HCT116 (cell line): ENCODE measurements at regions not wholly inside any gene's neighbourhood (a gene's known extent, or its start where the extent isn't known, plus 50 kb on each side); places are given as distances from the start of the nearest gene placed in this dataset.

Source experiments
- ATAC-seq: fragments of 200-7000 bp; cut with Tn5 transposase; 2 replicates; pipeline ENCODE4 v1.9.1; 2020; ENCODE audit warnings: mild to moderate bottlenecking, moderate library complexity
- BruUV-seq: library from RNA; stranded (reverse); fragments of 400-500 nt; replicated peaks from 2 replicates; lab custom pipeline; 2021; lab: Mats Ljungman, UMichigan
- CTCF ChIA-PET: fragments of 300-600 bp; sonication (Branson Sonifier 250); formaldehyde crosslinking; loops from one replicate; lab custom pipeline; 2021; ENCODE audit warnings: antibody characterized with exemption; lab: Charles Lee
- POLR2A ChIA-PET: fragments of 300-600, 350-600 bp; sonication (Branson Sonifier 250); formaldehyde crosslinking; loops from one replicate; lab custom pipeline; 2021; ENCODE audit warnings: antibody characterized with exemption; lab: Charles Lee
- RAD21 ChIA-PET, 2 experiments: fragments of 300-600 bp; sonication (Branson Sonifier 250); formaldehyde crosslinking; loops; one replicate each; lab custom pipeline; 2023; ENCODE audit warnings: low total read pairs in 2 of 2; ENCODE audit not compliant: uncharacterized antibody in 2 of 2, unreplicated experiment in 2 of 2, low non-redundant PET in 1 of 2; lab: Charles Lee
- DNase-seq: peaks from one replicate; pipeline ENCODE4 v3.0.0-alpha.2; 2010; ENCODE audit warnings: low read depth, low spot score
- H2AFZ ChIP-seq: fragments of 200-600 bp; shearing (Covaris generic), sonication (generic); 2 replicates; pipeline ENCODE4 v1.6.1; 2017; ENCODE audit warnings: low read depth, mixed run types, mixed read lengths, antibody characterized with exemption, low read length; ENCODE audit not compliant: poor library complexity, severe bottlenecking
- H3K27ac ChIP-seq: 2 replicates; pipeline ENCODE4 v1.5.1; 2012; ENCODE audit warnings: low read depth, low read length
- H3K27me3 ChIP-seq: fragments of 200-600 bp; sonication (generic); 2 replicates; pipeline ENCODE4 v1.6.1; 2016; ENCODE audit warnings: mixed run types, low read length, mixed read lengths; ENCODE audit not compliant: insufficient read depth
- H3K36me3 ChIP-seq, 2 experiments: fragments of 200-500 bp in 1 of 2; fragments of 200-600 bp in 1 of 2; sonication (Bioruptor generic) in 1 of 2; sonication (generic) in 1 of 2; 2 replicates each; pipeline versions ENCODE4 v1.5.1 to v1.6.1; 2014 to 2016; ENCODE audit warnings: low read length in 2 of 2, inconsistent platforms in 1 of 2, mixed read lengths in 1 of 2, mixed run types in 1 of 2; ENCODE audit not compliant: insufficient read depth in 2 of 2, control insufficient read depth in 1 of 2
- H3K4me1 ChIP-seq, 2 experiments: fragments of 200-600 bp in 1 of 2; sonication (generic) in 1 of 2; 2 replicates each; pipeline versions ENCODE4 v1.5.1 to v1.6.1; 2012 to 2017; ENCODE audit warnings: low read length in 2 of 2, inconsistent platforms in 1 of 2, mild to moderate bottlenecking in 1 of 2, mixed read lengths in 1 of 2, mixed run types in 1 of 2, moderate library complexity in 1 of 2; ENCODE audit not compliant: insufficient read depth in 2 of 2, control insufficient read depth in 1 of 2
- H3K4me2 ChIP-seq: fragments of 200-600 bp; sonication (generic); 2 replicates; pipeline ENCODE4 v1.6.1; 2017; ENCODE audit warnings: mixed run types, low read length, mixed read lengths
- H3K4me3 ChIP-seq, 2 experiments: fragments of 200-600 bp in 1 of 2; sonication (generic) in 1 of 2; replicated peaks in 1 of 2; 2 replicates each; pipeline ENCODE4 v1.5.1; 2011 to 2016; ENCODE audit warnings: low read length in 2 of 2, control low read depth in 1 of 2, low read depth in 1 of 2, mild to moderate bottlenecking in 1 of 2, mixed read lengths in 1 of 2, mixed run types in 1 of 2
- H3K79me2 ChIP-seq: fragments of 200-600 bp; sonication (generic); 2 replicates; pipeline ENCODE4 v1.6.1; 2017; ENCODE audit warnings: mild to moderate bottlenecking, mixed run types, low read length, moderate library complexity, mixed read lengths; ENCODE audit not compliant: insufficient read depth
- H3K9ac ChIP-seq: fragments of 200-600 bp; sonication (generic); 2 replicates; pipeline ENCODE4 v1.6.1; 2016; ENCODE audit warnings: low read length, mixed read lengths
- H3K9me2 ChIP-seq: fragments of 200-600 bp; sonication (generic), shearing (Covaris generic); 2 replicates; pipeline ENCODE4 v1.6.1; 2017; ENCODE audit warnings: mixed run types, mild to moderate bottlenecking, moderate library complexity; ENCODE audit not compliant: insufficient read depth
- H3K9me3 ChIP-seq, 2 experiments: fragments of 200-500 bp in 1 of 2; fragments of 200-600 bp in 1 of 2; sonication (Bioruptor generic) in 1 of 2; sonication (generic) in 1 of 2; 2 replicates each; pipeline ENCODE4 v1.6.1; 2014 to 2017; ENCODE audit warnings: low read length in 2 of 2, mixed read lengths in 2 of 2, inconsistent platforms in 1 of 2, low read depth in 1 of 2, mild to moderate bottlenecking in 1 of 2, mixed run types in 1 of 2, moderate library complexity in 1 of 2; ENCODE audit not compliant: control insufficient read depth in 1 of 2, insufficient read depth in 1 of 2
- H4K20me1 ChIP-seq: fragments of 200-600 bp; sonication (generic), shearing (Covaris generic); 2 replicates; pipeline ENCODE4 v1.6.1; 2017; ENCODE audit warnings: mixed run types, mild to moderate bottlenecking, moderate library complexity; ENCODE audit not compliant: insufficient read depth
- ATF3 ChIP-seq: IDR thresholded peaks from 2 replicates; pipeline ENCODE4 v1.6.1; 2012
- CEBPB ChIP-seq: IDR thresholded peaks from 2 replicates; pipeline ENCODE4 v1.6.1; 2012; ENCODE audit warnings: low read depth
- CTCF ChIP-seq, 3 experiments: fragments of 200-600 bp in 1 of 3; sonication (generic) in 1 of 3; IDR thresholded peaks in 2 of 3; conservative IDR thresholded peaks in 1 of 3; 2 replicates each; pipeline ENCODE4 v1.5.1; 2012 to 2017; ENCODE audit warnings: low read depth in 2 of 3, low read length in 2 of 3, antibody characterized with exemption in 1 of 3, borderline replicate concordance in 1 of 3, control low read depth in 1 of 3, mild to moderate bottlenecking in 1 of 3, mixed read lengths in 1 of 3, mixed run types in 1 of 3, moderate library complexity in 1 of 3; ENCODE audit not compliant: insufficient read depth in 1 of 3
- EZH2 ChIP-seq: fragments of 200-600 bp; sonication (generic); IDR thresholded peaks from 2 replicates; pipeline ENCODE4 v1.6.1; 2017; ENCODE audit warnings: antibody characterized with exemption, mixed run types
- EZH2phosphoT487 ChIP-seq: fragments of 200-600 bp; IDR thresholded peaks from 2 replicates; pipeline ENCODE4 v1.6.1; 2018; ENCODE audit warnings: antibody characterized with exemption, borderline replicate concordance
- MAX ChIP-seq: IDR thresholded peaks from 2 replicates; pipeline ENCODE4 v1.6.1; 2012
- POLR2A ChIP-seq: IDR thresholded peaks from 2 replicates; pipeline ENCODE4 v1.7.0; 2011; ENCODE audit warnings: borderline replicate concordance; ENCODE audit not compliant: insufficient read depth, insufficient read length; ENCODE audit errors: extremely low read depth
- POLR2AphosphoS5 ChIP-seq: IDR thresholded peaks from 2 replicates; pipeline ENCODE4 v1.6.1; 2011; ENCODE audit warnings: mild to moderate bottlenecking, low read depth, low read length, moderate library complexity
- RAD21 ChIP-seq: IDR thresholded peaks from 2 replicates; pipeline ENCODE4 v1.6.1; 2012; ENCODE audit warnings: low read depth, mild to moderate bottlenecking
- SP1 ChIP-seq: IDR thresholded peaks from 2 replicates; pipeline ENCODE4 v1.6.1; 2012; ENCODE audit warnings: low read depth
- TCF7L2 ChIP-seq: IDR thresholded peaks from 2 replicates; pipeline ENCODE4 v1.7.0; 2011; ENCODE audit warnings: borderline replicate concordance, inconsistent platforms; ENCODE audit not compliant: insufficient read depth, insufficient read length; ENCODE audit errors: extremely low read depth
- YY1 ChIP-seq: IDR thresholded peaks from 2 replicates; pipeline ENCODE4 v1.6.1; 2011; ENCODE audit warnings: low read length, low read depth, moderate library complexity, mild to moderate bottlenecking; ENCODE audit not compliant: insufficient replicate concordance; ENCODE audit errors: extremely low read depth
- ZBTB33 ChIP-seq: IDR thresholded peaks from 2 replicates; pipeline ENCODE4 v1.6.1; 2011; ENCODE audit warnings: mild to moderate bottlenecking, low read length, moderate library complexity; ENCODE audit not compliant: insufficient replicate concordance; ENCODE audit errors: extremely low read depth
- ZFX ChIP-seq: fragments of 450-650 bp; IDR thresholded peaks from 2 replicates; pipeline ENCODE4 v1.6.1; 2017
- intact Hi-C: fragments of 100-400 bp; cut with micrococcal nuclease; formaldehyde crosslinking; loops from 2 replicates; pipeline ENCODE4 v1.10.0; 2022

- H3K4me3 ChIP-seq = no peak overlapping the region
- H3K27ac ChIP-seq = no peak overlapping the region
- ChIA-PET CTCF (no interaction called here), POLR2A (no interaction called here), RAD21 (no interaction called here)
- no peak overlapping the region for H3K9ac ChIP-seq
- no peaks in the 10 kb centered on the region for H3K4me1 ChIP-seq
- H3K4me2 ChIP-seq = no peak overlapping the region
- no peak overlapping the region for H2AFZ ChIP-seq
- H3K9me2 ChIP-seq = no peaks in the 10 kb centered on the region
- no peak for DNase-seq
- TF ChIP-seq SP1 = no peak
- TF ChIP-seq MAX = no peak
- TF ChIP-seq POLR2AphosphoS5 = no peak
- TF ChIP-seq TCF7L2 = no peak
- no peak for TF ChIP-seq ZBTB33
- no peak for TF ChIP-seq ATF3
- no peak for TF ChIP-seq EZH2phosphoT487
- TF ChIP-seq EZH2 = no peak
- no peak for TF ChIP-seq POLR2A
- no peak for TF ChIP-seq RAD21
- no peak for TF ChIP-seq YY1
- TF ChIP-seq CEBPB = no peak
- TF ChIP-seq CTCF (IDR thresholded peaks at IDR 0.05 in 2 of 3, conservative IDR thresholded peaks at IDR 0.05 in 1 of 3; ENCODE audit: borderline replicate concordance in 1 of 3, insufficient read depth in 1 of 3, low read depth in 2 of 3, low read length in 2 of 3) = no peak
- TF ChIP-seq ZFX = no peak
- intact Hi-C loops = no loop called here
- ATAC-seq = no peak
- H3K36me3 ChIP-seq = no peaks in the 10 kb centered on the region
- H3K79me2 ChIP-seq = no peaks in the 10 kb centered on the region
- H3K9me3 ChIP-seq = no peaks in the 10 kb centered on the region
- no TSS peak for BruUV-seq
- no peaks in the 10 kb centered on the region for H3K27me3 ChIP-seq
- H4K20me1 ChIP-seq = no peaks in the 10 kb centered on the region
Measured at GRCh38 chr17:34177642-34178041, 77.4 kb upstream of the CCL2 start.
